ENCODE measurements at regions not wholly inside any gene's neighbourhood (a gene's known extent, or its start where the extent isn't known, plus 50 kb on each side); places are given as distances from the start of the nearest gene placed in this dataset.
"Not testable (repeated sequence)": the region's sequence is repeated elsewhere in the genome, so short reads cannot be mapped to it uniquely, and the experiment has no call there.

GRCh38 chr13:79912403-79912802, 428.5 kb downstream of the SPRY2 start:
- DNase-seq (ENCODE audit: low spot score) = no peak

- DNase-seq (ENCODE audit: low spot score) = no peak
Measured at GRCh38 chr13:79910875-79911540, 429.9 kb downstream of the SPRY2 start.

- DNase-seq (ENCODE audit: low spot score) = no peak
Measured at GRCh38 chr13:79909644-79910043, 428.7 kb downstream of the NDFIP2 start.

- DNase-seq (ENCODE audit: low spot score) = no peak
Measured at GRCh38 chr13:79908381-79908780, 427.4 kb downstream of the NDFIP2 start.

GRCh38 chr13:79907527-79907926, 426.6 kb downstream of the NDFIP2 start:
- no peak for DNase-seq (ENCODE audit: low spot score)

GRCh38 chr13:79906345-79906744, 425.4 kb downstream of the NDFIP2 start:
- no peak for DNase-seq (ENCODE audit: low spot score)

- DNase-seq (ENCODE audit: low spot score) = no peak
Measured at GRCh38 chr13:79905018-79905417, 424.1 kb downstream of the NDFIP2 start.

GRCh38 chr13:79904581-79904980, 423.6 kb downstream of the NDFIP2 start:
- no peak for DNase-seq (ENCODE audit: low spot score)

GRCh38 chr13:79901336-79901735, 420.4 kb downstream of the NDFIP2 start:
- DNase-seq (ENCODE audit: low spot score) = no peak

GRCh38 chr13:79900356-79900755, 419.4 kb downstream of the NDFIP2 start:
- DNase-seq (ENCODE audit: low spot score) = no peak

GRCh38 chr13:79898996-79899395, 418.0 kb downstream of the NDFIP2 start:
- DNase-seq (ENCODE audit: low spot score) = no peak

GRCh38 chr13:79898202-79898826, 417.4 kb downstream of the NDFIP2 start:
- no peak for DNase-seq (ENCODE audit: low spot score)

GRCh38 chr13:79896851-79897250, 415.9 kb downstream of the NDFIP2 start:
- no peak for DNase-seq (ENCODE audit: low spot score)

- DNase-seq (ENCODE audit: low spot score) = no peak
Measured at GRCh38 chr13:79895416-79895815, 414.5 kb downstream of the NDFIP2 start.

GRCh38 chr13:79887278-79887677, 406.3 kb downstream of the NDFIP2 start:
- DNase-seq (ENCODE audit: low spot score) = not testable (repeated sequence)

GRCh38 chr13:79886601-79887000, 405.6 kb downstream of the NDFIP2 start:
- DNase-seq (ENCODE audit: low spot score) = no peak

- no peak for DNase-seq (ENCODE audit: low spot score)
Measured at GRCh38 chr13:79884890-79885289, 403.9 kb downstream of the NDFIP2 start.

GRCh38 chr13:79883216-79883615, 402.3 kb downstream of the NDFIP2 start:
- DNase-seq (ENCODE audit: low spot score) = no peak

GRCh38 chr13:79880818-79881217, 399.9 kb downstream of the NDFIP2 start:
- DNase-seq (ENCODE audit: low spot score) = no peak

- DNase-seq (ENCODE audit: low spot score) = no peak
Measured at GRCh38 chr13:79874396-79875360, 393.7 kb downstream of the NDFIP2 start.

- no peak for DNase-seq (ENCODE audit: low spot score)
Measured at GRCh38 chr13:79871594-79871993, 390.6 kb downstream of the NDFIP2 start.

GRCh38 chr13:79870766-79871165, 389.8 kb downstream of the NDFIP2 start:
- no peak for DNase-seq (ENCODE audit: low spot score)

- no peak for DNase-seq (ENCODE audit: low spot score)
Measured at GRCh38 chr13:79870123-79870522, 389.2 kb downstream of the NDFIP2 start.

All from hematopoietic multipotent progenitor cell treated with erythropoietin and hydrocortisone succinate and interleukin-3 and kit ligand, for 17 days (in vitro differentiated cells).